GM23338 (cell line): ENCODE measurements at regions not wholly inside any gene's neighbourhood (a gene's known extent, or its start where the extent isn't known, plus 50 kb on each side); places are given as distances from the start of the nearest gene placed in this dataset.

Experiments
- ATAC-seq: fragments of 200-7000 bp; cut with Tn5 transposase; 3 replicates; pipeline ENCODE4 v1.9.1; 2020
- DNase-seq: peaks from one replicate; pipeline ENCODE4 v3.0.0-alpha.2; 2015; ENCODE audit warnings: low spot score
- H2AFZ ChIP-seq: fragments of 200-600 bp; sonication (generic); 2 replicates; pipeline ENCODE4 v1.8.0; 2016; ENCODE audit warnings: antibody characterized with exemption, mild to moderate bottlenecking, moderate library complexity
- H3F3A ChIP-seq: fragments of 200-600 bp; sonication (generic); replicated peaks from 2 replicates; pipeline ENCODE4 v1.8.0; 2017; ENCODE audit warnings: antibody characterized with exemption, mixed run types, low read depth
- H3K27ac ChIP-seq: fragments of 200-600 bp; sonication (generic); 2 replicates; pipeline ENCODE4 v1.6.1; 2016; ENCODE audit warnings: low read depth
- H3K27me3 ChIP-seq: fragments of 200-600 bp; sonication (generic); 2 replicates; pipeline ENCODE4 v1.8.0; 2016; ENCODE audit warnings: mild to moderate bottlenecking, mixed run types, moderate library complexity; ENCODE audit not compliant: insufficient read depth
- H3K36me3 ChIP-seq: fragments of 200-600 bp; sonication (generic); 2 replicates; pipeline ENCODE4 v1.8.0; 2016; ENCODE audit warnings: mild to moderate bottlenecking; ENCODE audit not compliant: insufficient read depth
- H3K4me1 ChIP-seq: fragments of 200-600 bp; sonication (generic); 2 replicates; pipeline ENCODE4 v1.8.0; 2016; ENCODE audit warnings: mild to moderate bottlenecking, moderate library complexity; ENCODE audit not compliant: insufficient read depth
- H3K4me2 ChIP-seq: fragments of 200-600 bp; sonication (generic); 2 replicates; pipeline ENCODE4 v1.7.1; 2017; ENCODE audit warnings: mixed run types
- H3K4me3 ChIP-seq: fragments of 200-600 bp; sonication (generic); 2 replicates; pipeline ENCODE4 v1.6.1; 2016; ENCODE audit warnings: mixed run types
- H3K79me2 ChIP-seq: fragments of 200-600 bp; sonication (generic); replicated peaks from 2 replicates; pipeline ENCODE4 v1.8.0; 2017; ENCODE audit warnings: mild to moderate bottlenecking; ENCODE audit not compliant: insufficient read depth
- H3K9me2 ChIP-seq: fragments of 200-600 bp; sonication (generic); 2 replicates; pipeline ENCODE4 v1.8.0; 2017; ENCODE audit not compliant: insufficient read depth
- H4K20me1 ChIP-seq: fragments of 200-600 bp; sonication (generic); replicated peaks from 2 replicates; pipeline ENCODE4 v1.8.0; 2017; ENCODE audit warnings: mild to moderate bottlenecking; ENCODE audit not compliant: insufficient read depth
- H3K27ac Mint-ChIP-seq: 2 replicates; pipeline ENCODE4 v1.8.0; 2020; ENCODE audit warnings: inconsistent platforms, mild to moderate bottlenecking, moderate library complexity, mixed read lengths
- H3K27me3 Mint-ChIP-seq: 3 replicates; pipeline ENCODE4 v1.8.0; 2022; ENCODE audit warnings: low read depth, mild to moderate bottlenecking, moderate library complexity, mixed read lengths, inconsistent platforms; ENCODE audit not compliant: insufficient read depth, poor library complexity
- H3K36me3 Mint-ChIP-seq: 3 replicates; pipeline ENCODE4 v1.8.0; 2021; ENCODE audit warnings: low read depth, mild to moderate bottlenecking, inconsistent platforms, moderate library complexity, mixed read lengths
- H3K4me1 Mint-ChIP-seq: 3 replicates; pipeline ENCODE4 v1.8.0; 2020; ENCODE audit warnings: mild to moderate bottlenecking, inconsistent platforms, mixed read lengths
- H3K4me3 Mint-ChIP-seq: 3 replicates; pipeline ENCODE4 v1.8.0; 2021; ENCODE audit warnings: moderate library complexity, mild to moderate bottlenecking, inconsistent platforms, mixed read lengths
- H3K9me3 Mint-ChIP-seq: 3 replicates; pipeline ENCODE4 v1.8.0; 2020; ENCODE audit warnings: moderate library complexity, mild to moderate bottlenecking, inconsistent platforms, mixed read lengths
- CREB1 ChIP-seq: fragments of 250-450 bp; sonication (Bioruptor Pico); IDR thresholded peaks from 2 replicates; pipeline ENCODE4 v1.5.0; 2020; ENCODE audit warnings: low read depth, mild to moderate bottlenecking, moderate library complexity
- EZH2 ChIP-seq: fragments of 200-600 bp; sonication (generic); IDR thresholded peaks from one replicate; pipeline ENCODE4 v1.8.0; 2017; ENCODE audit warnings: antibody characterized with exemption, mild to moderate bottlenecking, low read depth; ENCODE audit not compliant: unreplicated experiment
- EZH2phosphoT487 ChIP-seq: fragments of 200-600 bp; sonication (generic); IDR thresholded peaks from one replicate; pipeline ENCODE4 v1.8.1; 2018; ENCODE audit warnings: antibody characterized with exemption; ENCODE audit not compliant: unreplicated experiment
- NANOG ChIP-seq: IDR thresholded peaks from 2 replicates; pipeline ENCODE4 v1.6.1; 2016; ENCODE audit warnings: antibody characterized with exemption, borderline replicate concordance
- POLR2AphosphoS5 ChIP-seq: IDR thresholded peaks from 2 replicates; pipeline ENCODE4 v1.6.1; 2016; ENCODE audit warnings: antibody characterized with exemption, low read depth
- STAT1 ChIP-seq: IDR thresholded peaks from one replicate; pipeline ENCODE4 v1.6.1; 2016; ENCODE audit warnings: antibody characterized with exemption; ENCODE audit not compliant: unreplicated experiment
- ZNF114 ChIP-seq: fragments of 250-450 bp; sonication (Bioruptor Pico); IDR thresholded peaks from 2 replicates; pipeline ENCODE4 v1.5.0; 2020; ENCODE audit warnings: mild to moderate bottlenecking, moderate library complexity
- ZNF331 ChIP-seq: fragments of 250-450 bp; sonication (Bioruptor Pico); IDR thresholded peaks from 2 replicates; pipeline ENCODE4 v1.5.0; 2020; ENCODE audit warnings: low read depth, mild to moderate bottlenecking, moderate library complexity
- TF ChIP-seq, protein P1 (sequence below): IDR thresholded peaks from one replicate; pipeline ENCODE4 v1.6.1; 2018; ENCODE audit warnings: antibody characterized with exemption; ENCODE audit not compliant: unreplicated experiment

DNA sequence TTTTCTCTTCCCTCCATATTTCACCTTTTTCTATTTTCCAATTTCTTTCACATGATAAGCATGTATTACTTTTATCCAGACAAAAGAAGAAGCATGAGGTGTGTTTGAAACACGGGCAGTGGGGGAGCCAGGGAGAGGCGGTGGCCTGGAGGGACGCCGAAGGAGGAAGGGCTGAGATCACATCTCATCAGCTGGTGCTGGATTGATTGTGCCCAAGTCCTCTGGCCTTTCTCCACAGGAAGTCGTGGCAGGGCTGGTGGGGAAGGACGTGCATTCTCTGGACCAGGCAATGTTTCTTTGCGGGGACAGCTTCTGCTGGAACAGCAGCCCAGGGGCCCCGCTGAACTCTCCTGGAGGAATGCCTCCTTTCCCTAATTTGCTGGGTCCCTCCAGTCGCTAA is 82.9 kb downstream of the MIAT start:
- no peak overlapping the region for H3K4me2 ChIP-seq
- no peak overlapping the region for H3K27ac ChIP-seq
- TF ChIP-seq ZNF331 (CRISPR knock-in tag) (no peak), EZH2phosphoT487 (no peak), NANOG (no peak), STAT1 (no peak), CREB1 (CRISPR knock-in tag) (no peak), ZNF114 (CRISPR knock-in tag) (no peak)
- TF ChIP-seq, protein P1, sequence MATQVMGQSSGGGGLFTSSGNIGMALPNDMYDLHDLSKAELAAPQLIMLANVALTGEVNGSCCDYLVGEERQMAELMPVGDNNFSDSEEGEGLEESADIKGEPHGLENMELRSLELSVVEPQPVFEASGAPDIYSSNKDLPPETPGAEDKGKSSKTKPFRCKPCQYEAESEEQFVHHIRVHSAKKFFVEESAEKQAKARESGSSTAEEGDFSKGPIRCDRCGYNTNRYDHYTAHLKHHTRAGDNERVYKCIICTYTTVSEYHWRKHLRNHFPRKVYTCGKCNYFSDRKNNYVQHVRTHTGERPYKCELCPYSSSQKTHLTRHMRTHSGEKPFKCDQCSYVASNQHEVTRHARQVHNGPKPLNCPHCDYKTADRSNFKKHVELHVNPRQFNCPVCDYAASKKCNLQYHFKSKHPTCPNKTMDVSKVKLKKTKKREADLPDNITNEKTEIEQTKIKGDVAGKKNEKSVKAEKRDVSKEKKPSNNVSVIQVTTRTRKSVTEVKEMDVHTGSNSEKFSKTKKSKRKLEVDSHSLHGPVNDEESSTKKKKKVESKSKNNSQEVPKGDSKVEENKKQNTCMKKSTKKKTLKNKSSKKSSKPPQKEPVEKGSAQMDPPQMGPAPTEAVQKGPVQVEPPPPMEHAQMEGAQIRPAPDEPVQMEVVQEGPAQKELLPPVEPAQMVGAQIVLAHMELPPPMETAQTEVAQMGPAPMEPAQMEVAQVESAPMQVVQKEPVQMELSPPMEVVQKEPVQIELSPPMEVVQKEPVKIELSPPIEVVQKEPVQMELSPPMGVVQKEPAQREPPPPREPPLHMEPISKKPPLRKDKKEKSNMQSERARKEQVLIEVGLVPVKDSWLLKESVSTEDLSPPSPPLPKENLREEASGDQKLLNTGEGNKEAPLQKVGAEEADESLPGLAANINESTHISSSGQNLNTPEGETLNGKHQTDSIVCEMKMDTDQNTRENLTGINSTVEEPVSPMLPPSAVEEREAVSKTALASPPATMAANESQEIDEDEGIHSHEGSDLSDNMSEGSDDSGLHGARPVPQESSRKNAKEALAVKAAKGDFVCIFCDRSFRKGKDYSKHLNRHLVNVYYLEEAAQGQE: no peak
- H4K20me1 ChIP-seq: no peaks in the 10 kb centered on the region
- H3K27ac Mint-ChIP-seq: no peak overlapping the region
- ATAC-seq (peak; percentile 48; the same call in 2 of the 3 replicates), DNase-seq (peak; percentile 36)
- H3K27me3 ChIP-seq: no peaks in the 10 kb centered on the region
- no peaks in the 10 kb centered on the region for H3K9me3 Mint-ChIP-seq
- H2AFZ ChIP-seq: no peak overlapping the region
- no peaks in the 10 kb centered on the region for H3K79me2 ChIP-seq
- H3K4me1 Mint-ChIP-seq: peaks cover 16% of the 10 kb centered on the region
- no peak overlapping the region for H3K4me3 Mint-ChIP-seq
- H3K4me3 ChIP-seq: no peak overlapping the region
- peaks cover 3% of the 10 kb centered on the region; the same call in 1 of the 2 replicates for H3K4me1 ChIP-seq
- H3K36me3 Mint-ChIP-seq: no peaks in the 10 kb centered on the region; the same call in 2 of the 3 replicates
- peaks cover 6% of the 10 kb centered on the region for H3K27me3 Mint-ChIP-seq
- H3K9me2 ChIP-seq: no peaks in the 10 kb centered on the region
- no peaks in the 10 kb centered on the region for H3F3A ChIP-seq
- no peaks in the 10 kb centered on the region for H3K36me3 ChIP-seq

DNA sequence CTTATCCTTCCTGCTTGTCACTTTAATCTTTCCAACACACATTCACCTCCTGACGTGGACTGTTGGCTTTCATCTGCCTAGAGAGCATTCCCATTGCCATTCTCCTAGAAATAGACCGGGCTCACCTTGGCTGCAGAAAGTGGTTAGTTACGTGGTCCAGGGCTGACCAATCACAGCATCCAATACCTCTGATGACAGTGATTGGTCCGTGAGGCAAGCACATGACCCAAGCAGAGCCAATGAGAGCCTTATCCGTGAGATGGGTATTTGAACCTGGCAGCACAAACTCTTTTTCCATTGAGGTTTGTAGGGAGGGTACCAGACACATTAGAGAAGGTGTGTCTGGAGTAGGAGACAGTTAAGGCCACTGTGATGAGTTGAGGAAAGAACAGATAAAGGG is 85.8 kb downstream of the MIAT start:
- no peaks in the 10 kb centered on the region for H3K9me3 Mint-ChIP-seq
- Histone ChIP-seq H3K27me3 (no peaks in the 10 kb centered on the region), H3K9me2 (no peaks in the 10 kb centered on the region), H2AFZ (no peak overlapping the region), H3K27ac (no peak overlapping the region), H3K36me3 (no peaks in the 10 kb centered on the region), H3K4me2 (no peak overlapping the region), H3K79me2 (no peaks in the 10 kb centered on the region), H4K20me1 (no peaks in the 10 kb centered on the region), H3F3A (no peaks in the 10 kb centered on the region), H3K4me3 (no peak overlapping the region), H3K4me1 (peaks cover 12% of the 10 kb centered on the region; the same call in 1 of the 2 replicates)
- H3K4me1 Mint-ChIP-seq: peaks cover 19% of the 10 kb centered on the region
- H3K27ac Mint-ChIP-seq: no peak overlapping the region
- no peak for TF ChIP-seq ZNF114 (CRISPR knock-in tag)
- no peak for TF ChIP-seq EZH2
- no peak for TF ChIP-seq CREB1 (CRISPR knock-in tag)
- no peak for TF ChIP-seq POLR2AphosphoS5
- H3K27me3 Mint-ChIP-seq: peaks cover 2% of the 10 kb centered on the region
- ATAC-seq: no peak
- H3K4me3 Mint-ChIP-seq: no peak overlapping the region
- no peaks in the 10 kb centered on the region; the same call in 2 of the 3 replicates for H3K36me3 Mint-ChIP-seq
- DNase-seq: peak; percentile 24
